A549 (cell line): ENCODE measurements at regions not wholly inside any gene's neighbourhood (a gene's known extent, or its start where the extent isn't known, plus 50 kb on each side); places are given as distances from the start of the nearest gene placed in this dataset.
A peak's percentile ranks its signal among the peaks of the same experiment; 100 is the strongest.

Experiments used
- ATAC-seq, 2 experiments: fragments of 200-7000 bp in 1 of 2; fragments of >200 bp in 1 of 2; cut with Nextera tagmentation in 1 of 2; cut with Tn5 transposase in 1 of 2; 3 replicates each; pipeline versions ENCODE4 v1.8.0 to v1.9.1; 2018 to 2020; ENCODE audit warnings: mild to moderate bottlenecking in 1 of 2, moderate library complexity in 1 of 2
- CTCF ChIA-PET: fragments of 300-600 bp; sonication (Branson Sonifier 250); formaldehyde crosslinking; extraction: SDS; loops from one replicate; lab custom pipeline; 2021; ENCODE audit warnings: antibody characterized with exemption, inconsistent platforms; lab: Yijun Ruan, JAX
- POLR2A ChIA-PET: fragments of 350-600 bp; formaldehyde crosslinking; extraction: SDS; loops from one replicate; lab custom pipeline; 2021; ENCODE audit warnings: antibody characterized with exemption, inconsistent platforms; lab: Yijun Ruan, JAX
- DNase-seq, 2 experiments: peaks; one replicate each; pipeline versions ENCODE4 v3.0.0 to v3.0.0-alpha.2; 2011 to 2016; ENCODE audit warnings: low read depth in 1 of 2, low spot score in 1 of 2
- FAIRE-seq: peaks from 2 replicates; lab custom pipeline; 2011; peaks lifted over from hg19 to GRCh38; lab: Jason Lieb, UNC
- H3K27ac ChIP-seq, 2 experiments: fragments of >200 bp; sonication (Bioruptor Twin); formaldehyde crosslinking; 3 replicates each; pipeline ENCODE4 v1.5.1; 2016 to 2017
- H3K4me1 ChIP-seq: fragments of >200 bp; sonication (Bioruptor Twin); formaldehyde crosslinking; 3 replicates; pipeline ENCODE4 v1.6.1; 2016
- H3K4me2 ChIP-seq: fragments of >200 bp; sonication (Bioruptor Twin); formaldehyde crosslinking; 3 replicates; pipeline ENCODE4 v1.6.1; 2016
- H3K4me3 ChIP-seq: fragments of >200 bp; sonication (Bioruptor Twin); formaldehyde crosslinking; 3 replicates; pipeline ENCODE4 v1.5.1; 2016
- H3K9me3 ChIP-seq: fragments of >200 bp; sonication (Bioruptor Twin); formaldehyde crosslinking; 3 replicates; pipeline ENCODE4 v1.6.1; 2016
- BHLHE40 ChIP-seq: IDR thresholded peaks from 2 replicates; pipeline ENCODE4 v1.6.1; 2012; ENCODE audit warnings: low read depth, low read length, inconsistent platforms
- CBX8 ChIP-seq: fragments of 200-600 bp; sonication (generic); IDR thresholded peaks from 2 replicates; pipeline ENCODE4 v1.6.1; 2016
- CEBPB ChIP-seq, 2 experiments: fragments of >200 bp in 1 of 2; sonication (Bioruptor Twin) in 1 of 2; formaldehyde crosslinking in 1 of 2; IDR thresholded peaks; 2 replicates each; pipeline ENCODE4 v1.6.1; 2012 to 2016
- EHMT2 ChIP-seq: fragments of 200-600 bp; sonication (generic); IDR thresholded peaks from 2 replicates; pipeline ENCODE4 v1.6.1; 2016; ENCODE audit warnings: antibody characterized with exemption, low read depth, mild to moderate bottlenecking, moderate library complexity
- FOSB ChIP-seq: fragments of 250-450 bp; sonication (Bioruptor Pico); IDR thresholded peaks from 2 replicates; pipeline ENCODE4 v1.5.0; 2020; ENCODE audit warnings: mild to moderate bottlenecking, moderate library complexity
- FOSL2 ChIP-seq, 2 experiments: fragments of 450-650 bp in 1 of 2; fragments of >200 bp in 1 of 2; sonication (Bioruptor Twin) in 1 of 2; formaldehyde crosslinking; IDR thresholded peaks; 2 replicates each; pipeline versions ENCODE4 v1.5.0 to v1.6.1; 2016 to 2020; ENCODE audit warnings: mild to moderate bottlenecking in 1 of 2, moderate library complexity in 1 of 2
- GATA3 ChIP-seq: IDR thresholded peaks from 2 replicates; pipeline ENCODE4 v1.6.1; 2012; ENCODE audit warnings: borderline replicate concordance
- HDAC2 ChIP-seq: fragments of 200-600 bp; sonication (generic); IDR thresholded peaks from 2 replicates; pipeline ENCODE4 v1.6.1; 2016
- HES2 ChIP-seq: fragments of >200 bp; sonication (Bioruptor Twin); formaldehyde crosslinking; IDR thresholded peaks from 2 replicates; pipeline ENCODE4 v1.6.1; 2016
- HOXB13 ChIP-seq: fragments of 250-450 bp; sonication (Bioruptor Pico); IDR thresholded peaks from 2 replicates; pipeline ENCODE4 v1.5.0; 2020; ENCODE audit warnings: low read depth, mild to moderate bottlenecking, moderate library complexity
- HOXB5 ChIP-seq: fragments of 250-450 bp; sonication (Bioruptor Pico); IDR thresholded peaks from 2 replicates; pipeline ENCODE4 v1.5.0; 2020; ENCODE audit warnings: mild to moderate bottlenecking, moderate library complexity
- JUN ChIP-seq, 2 experiments: fragments of >200 bp; sonication (Bioruptor Twin); formaldehyde crosslinking; IDR thresholded peaks; 2 replicates in 1 of 2; 3 replicates in 1 of 2; pipeline ENCODE4 v1.6.1; 2016 to 2017
- MAZ ChIP-seq: fragments of 150-350 bp; IDR thresholded peaks from 2 replicates; pipeline ENCODE4 v1.6.1; 2014; ENCODE audit warnings: antibody characterized with exemption, low read depth, low read length, borderline replicate concordance
- MYC ChIP-seq: IDR thresholded peaks from 2 replicates; pipeline ENCODE4 v1.6.1; 2012; ENCODE audit warnings: mild to moderate bottlenecking, inconsistent platforms, low read length, improper control_type of control experiment, borderline replicate concordance
- NPAS2 ChIP-seq: fragments of 250-450 bp; sonication (Bioruptor Pico); IDR thresholded peaks from 2 replicates; pipeline ENCODE4 v1.8.0; 2022; ENCODE audit warnings: mild to moderate bottlenecking, moderate library complexity, borderline replicate concordance
- POLR2AphosphoS2 ChIP-seq: conservative IDR thresholded peaks from 2 replicates; pipeline ENCODE4 v1.6.1; 2012; ENCODE audit warnings: low read length, improper control_type of control experiment, inconsistent platforms
- RARB ChIP-seq: fragments of 250-450 bp; sonication (Bioruptor Pico); IDR thresholded peaks from 2 replicates; pipeline ENCODE4 v1.8.0; 2021; ENCODE audit warnings: mild to moderate bottlenecking, moderate library complexity
- RCOR1 ChIP-seq: fragments of 150-350 bp; IDR thresholded peaks from 2 replicates; pipeline ENCODE4 v1.6.1; 2014; ENCODE audit warnings: antibody characterized with exemption, low read length, low read depth
- RFX5 ChIP-seq: fragments of 450-650 bp; IDR thresholded peaks from 2 replicates; pipeline ENCODE4 v1.7.1; 2014; ENCODE audit warnings: antibody characterized with exemption, mild to moderate bottlenecking, moderate library complexity
- SMC3 ChIP-seq: fragments of >200 bp; sonication (Bioruptor Twin); formaldehyde crosslinking; IDR thresholded peaks from 3 replicates; pipeline ENCODE4 v1.6.1; 2018; ENCODE audit warnings: inconsistent platforms
- SREBF2 ChIP-seq: fragments of 450-650 bp; IDR thresholded peaks from 2 replicates; pipeline ENCODE4 v1.6.1; 2014; ENCODE audit warnings: mild to moderate bottlenecking, moderate library complexity
- USF2 ChIP-seq: fragments of 450-650 bp; IDR thresholded peaks from 2 replicates; pipeline ENCODE4 v1.6.1; 2014; ENCODE audit warnings: antibody characterized with exemption
- ZNF302 ChIP-seq: fragments of 250-450 bp; sonication (Bioruptor Pico); IDR thresholded peaks from 2 replicates; pipeline ENCODE4 v1.9.0; 2021; ENCODE audit warnings: inconsistent platforms, mild to moderate bottlenecking, moderate library complexity
- WGBS: methylation state at CpG from one replicate; pipeline ENCODE4 v1.1.6; 2017; ENCODE audit errors: missing lambda C conversion rate; 5-methylcytosine and 5-hydroxymethylcytosine counted together
- TF ChIP-seq, protein P1 (sequence below): fragments of >200 bp; sonication (Bioruptor Twin); formaldehyde crosslinking; IDR thresholded peaks from 3 replicates; pipeline ENCODE4 v1.5.1; 2016
- TF ChIP-seq, protein P2 (sequence below): fragments of >200 bp; sonication (Bioruptor Twin); formaldehyde crosslinking; IDR thresholded peaks from 3 replicates; pipeline ENCODE4 v1.6.1; 2016

GRCh38 chr4:53763813-53764597 lies 172.7 kb upstream of the LNX1 start:
- ATAC-seq = peak; percentile 43 to 45; a peak in 5 of 6 replicates
- ChIA-PET CTCF (interaction anchor here (1.5 kb wide), 1 partner anchor 18 kb away, joined by 4 read pairs; no protein-coding TSS in a partner anchor), POLR2A (no interaction called here)
- WGBS = 46% methylated on average over 5 of the region's 5 CpGs
- Histone ChIP-seq H3K27ac (peak overlapping the region in 1 of 2 experiments; percentile 55; a peak in 2 of 6 replicates), H3K4me3 (no peak overlapping the region), H3K4me2 (peak overlapping the region; percentile 17; the same call in 1 of the 3 replicates), H3K9me3 (no peaks in the 10 kb centered on the region), H3K4me1 (peaks cover 11% of the 10 kb centered on the region; the same call in 2 of the 3 replicates)
- TF ChIP-seq MAZ (no peak), HOXB13 (CRISPR knock-in tag) (no peak), CBX8 (no peak), FOSL2 (IDR thresholded peaks at IDR 0.05) (no peak), FOSL2 (CRISPR knock-in tag; IDR thresholded peaks at IDR 0.05) (no peak), EHMT2 (no peak), RARB (CRISPR knock-in tag) (no peak), USF2 (no peak), HDAC2 (no peak), BHLHE40 (no peak), RCOR1 (no peak)
- TF ChIP-seq, protein P1, sequence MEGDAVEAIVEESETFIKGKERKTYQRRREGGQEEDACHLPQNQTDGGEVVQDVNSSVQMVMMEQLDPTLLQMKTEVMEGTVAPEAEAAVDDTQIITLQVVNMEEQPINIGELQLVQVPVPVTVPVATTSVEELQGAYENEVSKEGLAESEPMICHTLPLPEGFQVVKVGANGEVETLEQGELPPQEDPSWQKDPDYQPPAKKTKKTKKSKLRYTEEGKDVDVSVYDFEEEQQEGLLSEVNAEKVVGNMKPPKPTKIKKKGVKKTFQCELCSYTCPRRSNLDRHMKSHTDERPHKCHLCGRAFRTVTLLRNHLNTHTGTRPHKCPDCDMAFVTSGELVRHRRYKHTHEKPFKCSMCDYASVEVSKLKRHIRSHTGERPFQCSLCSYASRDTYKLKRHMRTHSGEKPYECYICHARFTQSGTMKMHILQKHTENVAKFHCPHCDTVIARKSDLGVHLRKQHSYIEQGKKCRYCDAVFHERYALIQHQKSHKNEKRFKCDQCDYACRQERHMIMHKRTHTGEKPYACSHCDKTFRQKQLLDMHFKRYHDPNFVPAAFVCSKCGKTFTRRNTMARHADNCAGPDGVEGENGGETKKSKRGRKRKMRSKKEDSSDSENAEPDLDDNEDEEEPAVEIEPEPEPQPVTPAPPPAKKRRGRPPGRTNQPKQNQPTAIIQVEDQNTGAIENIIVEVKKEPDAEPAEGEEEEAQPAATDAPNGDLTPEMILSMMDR = no peak
- FAIRE-seq = no peak
- DNase-seq = no peak

GRCh38 chr4:53755656-53756055 lies 164.4 kb upstream of the LNX1 start:
- H3K9me3 ChIP-seq = no peaks in the 10 kb centered on the region
- no peak overlapping the region for H3K4me3 ChIP-seq
- TF ChIP-seq, protein P2, sequence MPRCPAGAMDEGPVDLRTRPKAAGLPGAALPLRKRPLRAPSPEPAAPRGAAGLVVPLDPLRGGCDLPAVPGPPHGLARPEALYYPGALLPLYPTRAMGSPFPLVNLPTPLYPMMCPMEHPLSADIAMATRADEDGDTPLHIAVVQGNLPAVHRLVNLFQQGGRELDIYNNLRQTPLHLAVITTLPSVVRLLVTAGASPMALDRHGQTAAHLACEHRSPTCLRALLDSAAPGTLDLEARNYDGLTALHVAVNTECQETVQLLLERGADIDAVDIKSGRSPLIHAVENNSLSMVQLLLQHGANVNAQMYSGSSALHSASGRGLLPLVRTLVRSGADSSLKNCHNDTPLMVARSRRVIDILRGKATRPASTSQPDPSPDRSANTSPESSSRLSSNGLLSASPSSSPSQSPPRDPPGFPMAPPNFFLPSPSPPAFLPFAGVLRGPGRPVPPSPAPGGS = no peak
- TF ChIP-seq, protein P1 = no peak
- no peak for TF ChIP-seq FOSL2 (IDR thresholded peaks at IDR 0.05)
- TF ChIP-seq FOSL2 (CRISPR knock-in tag; IDR thresholded peaks at IDR 0.05) = no peak
- no peak for TF ChIP-seq HDAC2
- no peak for TF ChIP-seq SREBF2
- no peak for TF ChIP-seq NPAS2
- no peak for TF ChIP-seq FOSB (CRISPR knock-in tag)
- TF ChIP-seq HOXB5 (CRISPR knock-in tag) = no peak
- TF ChIP-seq SMC3 = no peak
- TF ChIP-seq GATA3 = no peak
- TF ChIP-seq MYC = no peak
- TF ChIP-seq CEBPB (IDR thresholded peaks at IDR 0.05) = no peak
- no peak for TF ChIP-seq ZNF302 (CRISPR knock-in tag)
- TF ChIP-seq POLR2AphosphoS2 = no peak
- no peak for TF ChIP-seq HES2
- TF ChIP-seq JUN (IDR thresholded peaks at IDR 0.05) = no peak
- no peak for TF ChIP-seq RFX5
- ChIA-PET POLR2A (no interaction called here), CTCF (no interaction called here)
- H3K4me1 ChIP-seq = no peaks in the 10 kb centered on the region
- H3K27ac ChIP-seq = no peak overlapping the region
- H3K4me2 ChIP-seq = no peak overlapping the region
- no peak for ATAC-seq
- no peak for FAIRE-seq
- DNase-seq = no peak
- WGBS = 5% methylated on average over 1 of the region's 1 CpG
